Frontal cortex (tissue), 3 donors: ENCODE measurements at regions not wholly inside any gene's neighbourhood (a gene's known extent, or its start where the extent isn't known, plus 50 kb on each side); places are given as distances from the start of the nearest gene placed in this dataset.
A peak's percentile ranks its signal among the peaks of the same experiment; 100 is the strongest.

Experiments used
- DNase-seq, 2 donors: peaks; one replicate each; pipeline ENCODE4 v3.0.0; 2012; ENCODE audit warnings: low spot score in 2 of 2
- FAIRE-seq: peaks from 2 replicates; lab custom pipeline; 2012; peaks lifted over from hg19 to GRCh38; lab: Jason Lieb, UNC
- donor health status: control.
- donor health status: control.
- donor health status: control.

DNA sequence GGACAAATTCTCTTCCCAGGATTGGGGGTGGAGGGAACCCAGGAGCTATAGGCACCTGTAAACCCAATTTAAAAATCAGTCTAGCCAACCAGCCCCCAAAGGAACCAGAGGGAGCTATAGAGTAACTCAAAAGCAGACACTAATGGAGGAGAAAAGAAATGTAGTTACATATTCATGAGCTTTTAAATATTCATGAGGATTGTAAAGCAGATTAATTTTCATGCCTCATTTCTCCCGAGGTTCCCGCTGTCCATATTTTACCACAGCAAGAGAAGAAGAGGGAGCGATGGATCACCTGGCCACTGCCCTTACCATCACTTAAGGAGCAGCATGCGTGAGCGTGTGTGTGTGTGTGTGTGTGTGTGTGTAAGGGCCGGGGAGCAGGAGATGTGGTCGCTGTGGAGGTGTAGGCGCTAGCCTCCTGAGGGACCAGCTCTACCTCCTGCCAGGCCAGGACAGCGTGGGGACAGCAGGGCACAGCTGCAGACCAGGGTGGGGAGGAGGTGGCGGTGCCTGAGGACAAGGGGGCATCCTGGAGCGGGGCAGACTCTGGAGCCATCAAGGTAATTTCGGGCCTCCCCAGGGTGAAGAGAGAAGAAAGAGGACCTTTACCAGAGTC, 100.7 kb upstream of the THY1 start:
- DNase-seq, result no peak
- FAIRE-seq, result no peak

DNA sequence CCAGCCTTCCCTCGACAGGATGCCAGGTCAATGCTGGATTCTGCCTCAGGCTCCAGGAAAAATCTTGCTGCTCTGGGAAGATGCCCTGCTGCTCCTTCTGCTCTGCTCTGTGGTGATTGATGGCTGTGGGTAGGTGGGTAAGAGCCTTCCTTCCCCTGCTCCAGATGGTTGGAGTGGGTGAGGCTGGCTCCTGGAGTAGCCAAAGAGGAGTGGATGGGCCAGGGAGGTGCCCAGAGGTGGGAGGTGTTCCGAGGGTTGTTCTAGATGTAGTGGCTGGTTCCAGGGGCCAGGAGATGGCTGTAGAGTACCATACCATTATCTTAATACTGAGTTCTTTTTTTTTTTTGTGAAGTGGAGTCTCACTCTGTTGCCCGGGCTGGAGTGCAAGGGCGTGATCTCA, 99.6 kb upstream of the THY1 start:
- FAIRE-seq (no peak), DNase-seq (no peak)

DNA sequence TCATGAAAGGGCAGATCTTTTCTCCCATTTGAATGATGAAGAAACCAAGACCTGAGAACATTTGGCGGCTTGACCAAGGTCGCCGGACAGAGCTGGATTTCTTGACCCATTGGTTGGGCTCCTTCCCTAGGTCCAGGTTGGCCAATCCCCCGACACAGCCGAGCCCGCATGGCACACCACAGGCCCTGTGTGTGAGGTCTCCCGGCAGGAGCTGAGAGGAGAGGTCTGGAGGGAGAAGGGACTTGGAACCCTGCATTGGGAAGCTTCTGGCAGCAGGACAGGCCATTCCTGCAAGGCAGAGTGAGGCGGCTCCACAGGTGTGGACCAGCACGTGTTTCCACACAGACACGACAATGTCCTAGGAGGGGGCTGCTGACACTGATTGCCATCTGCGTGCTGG, 98.6 kb upstream of the THY1 start:
- FAIRE-seq, result no peak
- no peak for DNase-seq

DNA sequence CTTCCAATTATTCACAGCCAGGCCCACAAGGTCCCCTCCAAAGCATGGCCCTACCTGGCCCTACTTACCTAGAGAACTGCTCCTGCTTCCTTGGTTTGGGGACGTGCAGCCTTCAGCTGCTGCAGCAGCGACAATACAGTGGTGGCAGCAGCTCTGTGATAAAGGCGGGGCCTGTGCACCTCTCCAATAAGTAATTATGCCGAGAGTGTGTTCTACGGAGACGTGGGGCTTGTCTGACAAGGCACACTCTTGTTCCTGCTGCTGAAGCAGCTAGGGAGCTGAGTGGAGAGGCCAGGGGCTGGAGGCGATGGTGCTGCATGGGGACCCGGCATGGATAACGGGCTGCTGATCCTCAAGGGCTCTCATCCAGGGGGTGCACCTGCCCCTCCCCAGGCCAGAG, 98.0 kb upstream of the THY1 start:
- FAIRE-seq (no peak), DNase-seq (no peak)

DNA sequence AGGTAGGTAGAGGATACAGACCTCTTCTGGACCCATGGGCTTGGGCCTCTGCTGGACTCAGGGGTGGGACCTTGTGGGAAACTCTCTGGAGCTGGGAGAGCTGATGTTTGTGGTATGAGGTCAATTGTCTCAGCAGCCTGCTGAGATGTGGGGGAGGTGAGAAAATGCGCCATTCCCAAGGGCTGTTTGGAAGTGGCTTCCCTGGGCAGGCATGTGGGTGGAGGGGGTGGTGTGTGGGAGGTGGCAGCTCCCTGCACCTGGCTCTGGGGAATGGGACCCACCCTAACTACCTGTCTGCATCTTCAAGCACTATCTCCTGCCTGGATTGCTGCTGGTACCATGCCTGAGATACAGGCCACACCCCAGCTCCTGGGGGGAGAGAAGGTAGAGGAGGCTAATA, 97.4 kb upstream of the THY1 start:
- FAIRE-seq, result no peak

DNA sequence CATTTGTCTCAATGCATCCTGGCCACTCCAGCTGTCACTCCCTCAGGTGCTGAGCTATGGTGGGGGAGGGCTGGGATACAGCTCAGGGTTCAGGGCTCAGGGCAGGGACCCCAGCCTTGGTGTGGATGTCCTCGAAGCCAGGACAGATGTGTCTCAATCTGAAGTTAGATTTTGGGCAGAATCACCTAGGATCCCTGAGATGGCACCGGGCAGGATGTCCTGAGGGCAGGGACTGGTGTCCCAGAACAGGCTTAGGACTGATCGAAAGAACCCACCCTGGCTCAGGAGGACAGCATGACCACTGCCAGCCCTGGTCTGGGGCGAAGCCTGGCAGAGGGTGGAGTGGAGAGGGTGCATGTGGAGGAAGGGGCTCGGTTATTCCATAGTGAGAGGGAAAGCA, 96.8 kb upstream of the THY1 start:
- FAIRE-seq (no peak), DNase-seq (no peak)

More for the DNA sequence above, 97.4 kb upstream of the THY1 start:
- no peak for DNase-seq

DNA sequence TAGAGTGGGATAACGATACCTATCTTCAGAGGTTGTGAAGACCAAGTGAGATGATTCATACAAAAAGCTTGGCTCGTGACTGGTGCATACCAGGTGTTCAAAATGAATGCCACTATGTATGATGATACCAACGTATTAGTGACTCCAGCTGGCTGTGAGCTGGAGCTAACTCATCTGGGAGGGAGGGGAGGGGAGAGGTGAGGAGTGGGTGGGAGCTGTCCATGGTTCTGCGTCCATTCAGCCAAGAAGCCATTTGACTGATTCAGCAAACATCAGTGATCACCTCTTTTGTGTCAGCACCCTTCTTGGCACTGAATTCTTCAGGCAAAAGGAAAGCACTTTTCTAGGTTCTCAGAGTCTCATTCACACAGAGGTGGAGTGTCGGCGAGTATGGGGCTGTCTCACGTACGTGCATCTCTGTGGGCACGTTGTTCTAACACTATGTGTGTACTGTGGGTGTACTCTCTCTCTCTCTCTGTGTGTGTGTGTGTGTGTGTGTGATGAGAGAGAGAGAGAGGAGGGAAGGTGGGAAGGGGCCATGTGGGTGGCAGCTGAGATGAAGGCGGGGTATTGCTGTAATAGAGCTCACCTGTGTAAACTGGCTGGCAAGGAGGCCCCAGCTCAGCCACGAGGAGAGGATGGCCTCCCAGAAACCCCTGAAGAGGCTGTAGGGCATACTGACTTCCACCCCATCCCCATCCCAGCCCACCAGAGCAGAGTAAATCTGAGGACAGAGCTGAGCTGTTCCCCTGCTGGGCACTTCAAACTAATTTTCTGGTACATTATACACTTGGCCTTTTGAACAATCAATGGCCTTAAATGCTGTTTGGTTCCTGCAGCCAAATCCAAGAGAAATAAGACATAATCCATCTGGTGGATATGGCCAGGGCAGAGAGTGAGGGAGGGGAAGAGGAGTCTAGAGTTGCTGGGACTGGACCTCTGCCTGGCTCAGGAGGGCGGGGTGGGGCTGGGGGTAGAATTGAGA, 96.1 kb upstream of the THY1 start:
- no peak for DNase-seq
- no peak for FAIRE-seq

DNA sequence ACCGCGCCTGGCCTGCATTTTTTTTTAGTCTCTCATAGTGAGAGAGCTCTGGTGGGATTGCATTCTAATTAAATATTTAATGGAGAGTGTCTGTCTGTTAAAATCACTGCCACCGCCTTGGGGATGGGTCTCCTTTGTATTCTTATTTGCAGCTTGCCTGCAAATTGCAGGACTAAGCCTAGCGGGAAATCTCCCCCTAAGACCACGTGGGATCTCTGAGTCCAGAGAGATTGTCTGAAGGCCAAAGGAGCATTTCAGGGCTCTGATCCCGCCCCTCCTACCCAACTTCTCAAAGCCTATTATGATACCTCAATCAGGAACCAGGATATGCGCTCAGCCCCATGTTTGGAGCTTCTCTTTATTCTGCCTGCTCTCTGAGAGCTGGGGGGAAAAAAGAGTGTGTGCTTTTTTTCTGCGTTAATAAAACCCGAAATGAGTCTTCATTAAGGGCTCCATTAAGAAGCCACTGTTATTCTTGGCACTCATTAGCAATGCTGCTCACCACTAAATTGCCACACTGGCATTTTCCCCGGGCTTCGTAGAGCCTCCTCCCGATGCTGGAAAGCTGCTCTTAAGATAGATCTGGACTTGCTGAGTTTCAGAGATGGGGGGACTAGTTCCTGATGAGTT, 92.9 kb upstream of the THY1 start:
- FAIRE-seq (no peak), DNase-seq (no peak)

DNA sequence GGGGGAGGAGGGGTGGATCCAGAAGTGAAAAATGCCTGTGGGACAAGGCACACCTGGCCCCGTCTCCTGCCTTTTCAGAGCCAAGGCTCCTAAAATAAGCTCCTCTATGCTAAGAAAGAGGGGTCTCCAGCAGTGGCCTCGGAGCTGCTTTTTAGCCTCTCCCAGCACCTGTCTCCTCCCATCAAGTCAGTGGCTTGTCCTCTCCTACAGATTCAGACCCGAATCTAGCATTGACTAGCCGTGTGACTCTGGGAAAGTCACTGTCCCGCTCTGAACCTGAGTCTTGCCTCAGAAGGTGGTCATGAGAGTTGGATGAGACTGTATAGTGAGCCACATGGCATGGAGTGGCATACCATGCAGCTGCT, 90.8 kb upstream of the THY1 start:
- DNase-seq (no peak), FAIRE-seq (no peak)

DNA sequence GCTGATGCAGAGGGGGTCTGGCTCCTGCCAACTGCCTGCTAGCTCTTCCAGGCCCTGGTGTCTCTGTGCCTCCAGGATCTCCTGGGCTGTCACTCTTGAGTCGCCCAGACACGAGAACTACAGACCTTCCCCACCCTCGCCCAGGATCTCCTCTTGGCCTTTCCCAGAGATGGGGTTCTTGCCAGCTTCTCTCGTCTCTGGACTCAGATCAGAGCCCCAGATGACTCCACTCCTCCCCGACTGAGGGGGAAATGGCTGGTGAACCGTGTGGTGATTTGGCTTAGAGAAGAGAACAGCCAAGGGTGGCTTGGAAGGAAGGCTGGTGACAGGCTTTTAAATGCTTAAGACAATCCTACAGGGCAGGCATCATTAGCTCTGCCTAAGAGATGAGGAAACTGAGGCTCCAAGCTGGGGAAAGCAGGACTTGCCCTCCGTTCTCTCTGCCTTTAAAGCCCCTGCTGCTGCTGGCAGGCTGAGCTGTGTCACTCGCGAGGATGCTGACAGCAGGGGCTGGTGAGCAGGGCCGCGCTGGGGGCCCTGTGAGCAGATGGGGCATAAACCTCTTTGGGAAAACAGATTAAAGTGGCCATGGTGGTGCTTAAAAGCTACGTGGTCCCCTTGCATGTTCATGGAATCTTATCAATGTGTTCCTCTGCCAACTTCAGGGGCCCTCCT, 90.3 kb upstream of the THY1 start:
- no peak for DNase-seq
- no peak for FAIRE-seq

DNA sequence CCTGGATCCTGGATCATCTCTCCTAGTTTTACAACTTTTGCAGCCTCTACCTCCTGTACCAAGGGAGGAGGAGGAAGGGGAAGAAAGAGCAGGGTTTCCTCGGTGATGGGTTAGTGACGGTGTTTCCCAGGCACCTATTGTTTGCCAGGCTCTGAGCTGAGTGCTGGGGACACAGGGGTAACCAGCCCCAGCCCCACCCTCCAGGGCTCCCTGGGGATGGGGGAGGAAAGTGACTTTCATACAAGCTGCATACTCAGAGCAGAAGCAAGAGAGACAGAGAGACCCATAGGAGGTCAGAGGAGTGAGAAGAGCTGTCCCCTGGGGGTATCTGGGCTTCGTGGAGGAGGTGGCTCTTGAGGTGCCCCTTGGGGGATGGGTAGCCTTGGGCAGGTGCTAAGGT, 89.4 kb upstream of the THY1 start:
- DNase-seq (no peak), FAIRE-seq (no peak)

DNA sequence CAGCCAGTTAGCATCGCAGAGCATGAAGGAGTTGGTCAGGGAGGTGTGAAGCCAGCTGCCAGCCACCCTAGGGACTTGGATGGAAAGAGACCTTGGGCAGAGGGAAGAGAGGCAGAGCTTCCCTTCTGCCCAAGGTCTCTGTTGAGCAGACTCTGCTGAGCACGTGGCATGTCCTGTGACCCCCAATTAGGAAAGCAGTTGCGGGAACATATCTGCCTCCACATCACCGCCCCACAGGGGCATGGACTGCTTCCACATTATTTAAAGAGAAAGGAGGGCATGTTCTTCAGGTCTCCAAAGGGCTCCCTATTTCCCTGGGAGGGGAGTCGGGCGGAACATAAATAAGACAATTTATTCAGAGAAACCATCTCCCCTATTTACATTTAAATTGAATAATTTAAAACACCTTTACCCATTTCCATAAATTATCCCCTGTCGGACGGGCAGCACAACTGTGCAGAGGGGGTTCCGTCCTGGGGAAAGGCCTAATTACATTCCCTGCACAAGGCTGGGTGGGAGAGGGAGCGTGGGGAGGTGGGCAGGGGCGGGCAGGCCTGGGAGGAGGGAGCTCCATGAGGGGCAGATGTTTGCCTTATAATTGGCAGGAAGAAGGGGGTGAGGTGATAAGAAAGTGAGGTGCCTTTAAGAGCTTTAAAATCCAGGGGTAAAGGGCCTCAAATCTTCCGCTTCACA, 88.8 kb upstream of the THY1 start:
- FAIRE-seq (no peak), DNase-seq (no peak)

DNA sequence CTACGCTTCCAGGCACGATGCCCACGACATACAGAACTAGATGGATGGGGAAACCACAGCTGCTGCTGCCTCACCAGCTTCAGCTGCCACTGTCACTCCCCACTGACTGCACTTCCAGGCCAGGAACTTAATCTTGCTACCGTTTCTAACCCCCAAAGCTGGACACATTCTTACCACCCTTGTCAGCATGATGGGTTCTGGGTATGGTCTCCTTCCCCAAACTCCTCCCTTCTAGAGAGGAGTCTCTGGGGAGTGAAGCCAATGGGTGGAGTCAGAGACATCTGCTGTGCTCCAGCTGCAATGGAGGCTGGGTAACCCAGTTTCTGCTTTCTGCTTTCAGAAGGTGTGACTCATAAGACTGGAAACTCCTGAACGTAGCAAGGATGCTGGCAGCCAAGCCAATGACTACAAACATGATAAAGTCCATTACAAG, 87.0 kb upstream of the THY1 start:
- FAIRE-seq (no peak), DNase-seq (peak in 1 of 2 donors; percentile 38)

DNA sequence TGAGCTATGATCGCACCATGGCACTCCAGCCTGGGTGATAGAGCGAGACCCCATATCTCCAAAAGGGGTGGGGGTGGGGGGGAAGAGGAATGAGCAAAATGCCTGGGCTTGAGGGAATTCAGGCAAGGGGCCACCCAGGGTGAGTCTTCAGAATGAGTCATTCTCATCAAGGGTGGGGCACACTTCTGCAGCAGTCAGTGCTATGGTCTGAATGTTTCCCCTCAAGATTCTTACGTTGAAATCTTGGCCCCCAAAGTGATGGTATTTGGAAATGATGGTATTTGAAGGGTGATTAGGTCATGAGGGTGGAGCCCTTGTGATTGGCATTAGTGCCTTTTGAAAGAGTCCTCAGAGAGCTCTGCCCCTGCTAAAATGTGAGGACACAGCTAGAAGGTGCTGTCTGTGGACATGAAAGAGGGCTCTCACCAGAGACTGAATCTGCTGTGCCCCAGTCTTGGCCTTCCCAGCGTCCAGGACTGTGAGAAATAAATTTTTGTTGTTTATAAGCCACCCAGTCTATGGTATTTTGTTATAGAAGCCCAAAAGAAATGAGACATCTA, 86.4 kb upstream of the THY1 start:
- DNase-seq (no peak), FAIRE-seq (no peak)

DNA sequence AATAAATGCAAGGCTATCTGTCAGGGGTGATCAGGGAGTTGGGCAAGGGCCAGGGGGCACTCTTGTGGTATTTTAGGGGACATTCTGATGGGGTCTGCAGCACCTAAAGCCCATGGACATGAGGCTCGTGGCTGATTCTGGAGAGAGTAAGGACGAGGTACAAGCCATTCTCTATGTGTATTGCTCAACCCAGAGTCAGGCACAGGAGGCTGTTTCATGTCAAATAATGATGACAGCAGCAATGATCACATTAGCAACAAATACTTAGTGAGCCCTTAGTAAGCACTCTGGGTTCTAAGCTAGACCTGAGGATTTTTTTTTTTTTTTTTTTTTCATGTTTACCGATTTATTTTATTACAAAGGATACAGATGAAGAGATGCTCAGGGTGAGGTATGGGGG, 83.5 kb upstream of the THY1 start:
- FAIRE-seq (no peak), DNase-seq (no peak)

DNA sequence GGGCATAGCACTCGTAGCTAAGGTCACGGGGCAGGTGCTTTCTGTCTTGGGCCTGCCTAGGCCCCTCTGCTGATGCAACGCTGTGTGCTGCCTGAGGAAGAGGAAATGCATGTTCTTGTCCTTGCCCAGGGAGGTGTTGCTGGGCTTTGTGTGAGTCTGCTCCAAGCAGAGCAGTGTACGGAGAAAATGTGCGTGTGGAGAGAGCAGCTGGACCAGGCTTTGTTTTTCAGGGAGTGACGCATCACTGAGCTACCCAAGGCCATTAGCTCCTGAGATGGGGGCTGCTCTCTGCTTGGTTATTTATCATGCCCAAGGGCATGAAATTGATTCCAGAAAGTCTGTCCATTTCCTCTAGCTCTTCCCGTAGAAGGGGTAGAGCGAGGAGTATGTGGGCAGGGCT, 82.9 kb upstream of the THY1 start:
- FAIRE-seq, result no peak
- no peak for DNase-seq

DNA sequence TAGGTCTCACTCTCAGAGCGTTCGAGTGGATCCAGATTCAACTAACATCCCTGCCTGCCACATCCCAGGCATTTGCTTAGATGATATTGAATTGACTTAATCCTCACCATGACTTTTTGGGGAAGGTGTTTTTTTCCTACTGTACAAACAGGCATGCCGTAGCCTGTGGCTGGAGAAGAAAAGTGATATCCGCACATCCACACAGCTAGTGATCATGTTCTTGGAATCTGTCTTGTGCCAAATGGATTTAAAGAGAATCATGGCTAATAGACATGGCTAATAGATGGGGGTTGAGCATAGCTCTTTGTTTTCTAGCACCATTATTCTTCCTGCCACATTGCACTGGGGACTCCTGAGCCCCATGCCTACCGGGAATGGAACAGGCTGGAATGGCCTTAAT, 82.1 kb upstream of the THY1 start:
- DNase-seq, result no peak
- no peak for FAIRE-seq

DNA sequence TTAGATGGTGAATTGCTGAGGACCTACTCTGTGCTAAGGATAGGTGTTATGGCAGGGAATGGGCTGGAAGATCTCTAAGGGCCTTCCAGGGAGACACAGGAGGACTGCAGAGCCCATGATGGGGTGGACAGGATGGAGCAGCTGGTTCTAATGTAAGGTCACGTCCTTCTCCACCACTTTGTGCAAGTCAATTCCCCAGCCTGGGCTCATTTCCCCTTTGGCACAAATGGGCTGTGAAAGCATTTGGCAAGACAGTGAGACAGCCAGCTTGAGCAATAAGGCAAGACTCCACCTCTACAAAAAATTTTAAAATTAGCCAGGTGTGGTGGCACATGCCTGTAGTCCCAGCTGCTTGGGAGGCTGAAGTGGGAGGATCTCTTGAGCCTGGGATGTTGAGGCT, 81.4 kb upstream of the THY1 start:
- no peak for FAIRE-seq
- DNase-seq, result no peak

DNA sequence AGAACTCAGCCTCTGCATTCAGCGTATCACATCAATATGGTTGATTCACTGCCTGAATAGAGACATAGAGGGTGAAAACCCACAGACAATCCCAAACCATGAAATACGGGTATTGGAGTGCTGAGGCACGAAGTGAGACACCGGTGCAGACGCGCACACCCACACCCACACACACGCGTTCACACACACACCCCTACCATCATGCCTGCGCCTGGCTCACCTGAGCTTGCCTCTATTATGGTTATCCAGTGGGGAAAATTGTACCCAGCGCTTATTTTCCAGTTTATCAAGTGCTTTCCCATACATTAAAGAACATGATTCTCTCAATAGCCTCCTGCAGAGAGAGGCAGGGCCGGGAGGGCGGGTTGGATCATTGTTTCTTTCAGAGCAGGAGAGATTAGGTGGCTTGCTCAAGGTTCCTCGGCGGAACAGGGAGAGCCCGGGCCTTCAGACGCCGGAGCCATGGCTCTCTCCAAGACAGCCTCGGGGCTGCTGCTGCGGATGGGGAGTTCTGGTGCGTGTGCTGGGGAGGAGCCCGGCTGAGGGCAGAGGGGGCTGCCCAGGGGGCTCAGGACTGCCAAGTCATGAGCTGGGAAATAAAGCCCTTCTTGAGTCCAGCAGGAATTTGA, 78.9 kb upstream of the THY1 start:
- DNase-seq, result no peak
- no peak for FAIRE-seq
